HEK293 (cell line): ENCODE measurements at regions not wholly inside any gene's neighbourhood (a gene's known extent, or its start where the extent isn't known, plus 50 kb on each side); places are given as distances from the start of the nearest gene placed in this dataset.
"Not testable (repeated sequence)": the region's sequence is repeated elsewhere in the genome, so short reads cannot be mapped to it uniquely, and the experiment has no call there.

Experiments
- ZBTB20 ChIP-seq: fragments of 450-650 bp; formaldehyde crosslinking; IDR thresholded peaks from 2 replicates; pipeline ENCODE4 v1.5.1; 2016; ENCODE audit warnings: missing biosample characterization, missing genetic modification characterization
- ZNF280D ChIP-seq: fragments of 450-650 bp; formaldehyde crosslinking; IDR thresholded peaks from 2 replicates; pipeline ENCODE4 v1.5.1; 2016; ENCODE audit warnings: missing biosample characterization, missing genetic modification characterization
- ZNF398 ChIP-seq: fragments of 450-650 bp; formaldehyde crosslinking; IDR thresholded peaks from 2 replicates; pipeline ENCODE4 v1.5.1; 2017; ENCODE audit warnings: missing biosample characterization, missing genetic modification characterization

- TF ChIP-seq ZNF398; ZBTB20; ZNF280D (tag by site-specific recombination): not testable (repeated sequence)
Observed at GRCh38 chr1:219070395-219070794, 103.3 kb upstream of the LYPLAL1 start.
